Esophagus mucosa (tissue), 1 donor: ENCODE measurements at regions not wholly inside any gene's neighbourhood (a gene's known extent, or its start where the extent isn't known, plus 50 kb on each side); places are given as distances from the start of the nearest gene placed in this dataset.

Experiments
- ATAC-seq: fragments of 200-7000 bp; cut with Tn5 transposase; one replicate; pipeline ENCODE4 v1.9.1; 2020
- donor health status: DM: yes; HTN: yes; CAD: no.

GRCh38 chr7:42858570-42858969 is 53.3 kb downstream of the C7orf25 start:
- no peak for ATAC-seq

GRCh38 chr7:42856605-42856987 is 55.3 kb downstream of the C7orf25 start:
- ATAC-seq = no peak

GRCh38 chr7:42854571-42855118 is 57.2 kb downstream of the C7orf25 start:
- ATAC-seq = no peak

DNA sequence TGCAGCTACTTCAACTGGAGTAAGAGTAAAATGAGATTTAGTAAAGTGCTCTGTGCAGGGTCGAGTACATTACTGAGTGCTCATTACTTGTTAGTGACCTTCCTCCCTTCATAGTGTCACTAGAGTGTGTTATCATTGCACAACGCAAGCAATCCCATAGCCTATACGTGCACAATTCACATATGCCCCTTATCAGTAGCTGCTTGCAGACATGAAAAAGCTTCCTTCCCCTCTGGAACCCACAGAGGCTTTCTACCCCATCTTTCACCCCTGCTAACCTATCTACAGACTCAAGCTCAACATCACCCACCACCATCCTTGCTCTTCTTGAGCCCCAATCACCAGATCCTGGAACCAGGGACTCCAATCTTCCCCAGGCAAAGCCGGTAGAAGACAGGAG is 59.3 kb downstream of the C7orf25 start:
- ATAC-seq = no peak

- ATAC-seq = no peak
These were observed 68.6 kb downstream of the C7orf25 start for GRCh38 chr7:42843205-42843800.

DNA sequence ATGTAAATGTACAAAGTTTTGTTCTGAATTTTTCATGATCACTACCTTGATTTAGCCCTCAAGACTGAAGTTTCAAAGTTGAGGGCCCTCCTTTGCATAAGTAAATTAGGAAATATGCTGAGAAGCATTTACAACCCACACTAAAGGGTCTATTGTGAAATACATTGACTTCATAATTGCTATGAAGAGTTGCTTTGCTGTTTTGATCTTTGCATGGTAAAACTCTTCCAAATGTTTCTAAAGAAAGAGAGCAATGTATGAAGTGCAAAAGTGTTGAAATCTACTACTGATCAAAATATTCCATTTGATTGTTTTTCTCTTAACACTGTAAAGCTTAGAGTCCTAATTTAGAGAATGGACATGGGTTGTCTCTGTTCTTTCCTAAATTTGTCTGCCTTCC is 77.2 kb downstream of the C7orf25 start:
- ATAC-seq = no peak

GRCh38 chr7:42833411-42833810 is 78.5 kb downstream of the C7orf25 start:
- no peak for ATAC-seq

DNA sequence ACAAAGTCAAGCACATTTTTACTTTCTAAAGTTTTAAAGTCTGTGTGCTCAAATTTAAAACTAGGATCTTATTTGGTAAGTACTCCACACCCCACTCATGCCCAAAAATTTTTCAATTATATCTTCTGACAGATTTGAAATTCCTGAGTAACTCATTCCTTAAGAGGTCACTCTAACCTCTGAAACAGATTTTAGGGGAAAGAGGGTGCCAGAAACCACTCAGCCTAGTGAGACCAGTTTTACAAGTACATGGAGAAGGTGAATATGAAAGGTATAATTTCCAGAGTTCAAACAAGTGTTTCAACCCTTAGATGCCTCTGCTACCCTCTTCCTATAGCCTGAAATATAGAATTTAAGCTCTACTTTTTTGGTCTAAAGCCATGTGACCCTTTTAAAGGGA is 79.2 kb downstream of the C7orf25 start:
- ATAC-seq = no peak

- peak; percentile 67 for ATAC-seq
These were observed 80.0 kb downstream of the C7orf25 start for GRCh38 chr7:42831718-42832522.

DNA sequence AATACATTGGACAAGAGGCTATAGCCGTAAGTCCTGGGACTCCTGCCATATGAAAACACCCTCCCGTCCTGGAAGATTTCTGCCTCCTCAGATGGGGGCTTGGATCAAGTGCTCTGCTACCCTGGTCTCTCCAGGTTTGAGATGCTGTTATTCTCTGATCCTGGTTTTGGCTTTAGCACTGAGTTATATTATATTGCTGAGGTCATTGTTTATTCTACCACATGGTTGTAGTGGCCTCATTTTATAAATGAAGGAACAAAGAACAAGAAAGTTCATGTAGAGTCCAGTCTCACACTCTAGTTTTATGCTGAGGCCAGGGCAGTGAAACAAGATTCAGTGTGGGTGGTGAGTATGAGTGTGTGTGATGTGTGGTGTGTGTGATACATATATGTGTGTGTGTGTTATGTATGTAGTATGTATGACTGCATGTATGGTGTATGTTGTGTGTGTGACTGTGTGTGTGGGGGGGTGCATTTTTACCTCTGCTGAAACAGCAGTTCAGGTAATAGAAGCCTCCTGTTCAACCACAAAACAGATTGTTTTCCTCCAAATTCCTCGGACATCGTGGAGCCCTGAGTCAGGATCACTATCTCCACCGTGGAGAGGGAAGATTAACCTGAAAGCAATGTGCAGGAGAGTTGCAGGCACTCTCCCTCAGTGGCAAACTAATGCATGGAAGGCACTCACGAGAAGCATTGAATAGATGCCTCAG is 80.7 kb downstream of the C7orf25 start:
- no peak for ATAC-seq

DNA sequence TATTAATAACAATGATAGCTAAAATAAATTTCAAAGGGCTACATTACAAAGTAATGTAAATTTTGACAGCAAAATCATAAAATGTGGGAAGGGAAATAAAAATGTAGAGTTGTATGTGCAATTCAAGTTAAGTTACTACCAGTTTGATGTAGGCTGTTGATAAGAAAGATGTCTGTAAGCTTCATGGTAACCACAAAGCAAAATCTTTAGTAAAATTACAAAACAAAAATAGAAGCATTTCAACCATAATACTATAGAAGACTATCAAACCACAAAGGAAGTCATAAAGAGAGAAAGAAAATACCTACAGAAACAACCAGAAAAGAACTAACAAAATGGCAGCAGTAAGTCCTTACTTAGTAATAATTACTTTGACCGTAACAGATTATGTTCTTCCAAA is 99.1 kb downstream of the C7orf25 start:
- ATAC-seq = no peak

DNA sequence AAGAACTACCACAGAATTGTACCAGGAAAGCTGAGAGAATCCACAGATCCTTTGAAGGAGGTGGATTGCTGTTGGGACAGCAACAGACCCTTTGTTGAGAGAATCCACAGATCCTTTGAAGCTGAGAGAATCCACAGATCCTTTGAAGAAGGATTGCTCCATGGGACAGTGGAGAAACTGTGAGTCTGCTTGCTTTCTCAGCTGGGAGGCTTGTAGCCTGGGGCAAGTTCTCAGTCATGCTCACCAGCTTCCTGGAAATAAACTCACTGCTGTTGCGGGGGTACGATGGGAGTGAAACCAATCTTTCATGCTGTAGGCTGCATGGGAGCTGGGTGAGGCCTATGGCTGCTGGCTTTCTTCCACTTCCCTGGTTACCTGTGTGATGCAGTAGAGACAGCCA is 106.3 kb downstream of the C7orf25 start:
- no peak for ATAC-seq

DNA sequence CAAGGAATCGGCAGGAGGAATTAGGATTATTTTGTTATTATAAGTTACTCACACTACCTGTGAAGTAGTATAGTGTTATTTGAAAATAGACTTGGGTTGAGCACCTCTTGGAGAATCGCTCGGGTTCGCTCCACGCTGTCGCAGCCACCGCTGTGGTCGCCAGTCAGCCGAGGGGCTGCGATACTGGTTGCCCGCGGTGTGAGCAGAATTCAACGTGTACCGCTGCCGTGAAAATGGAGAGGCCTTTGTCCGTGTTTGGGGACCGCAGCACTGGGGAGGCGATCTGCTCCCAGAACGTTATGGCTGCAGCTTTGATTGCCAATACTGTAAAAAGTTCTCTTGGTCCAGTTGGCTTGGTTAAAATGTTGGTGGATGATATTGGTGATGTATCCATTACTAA is 117.2 kb downstream of the C7orf25 start:
- no peak for ATAC-seq

- no peak for ATAC-seq
These were observed 119.0 kb downstream of the C7orf25 start for GRCh38 chr7:42792841-42793240.

GRCh38 chr7:42790196-42790595 is 121.7 kb downstream of the C7orf25 start:
- ATAC-seq = no peak

DNA sequence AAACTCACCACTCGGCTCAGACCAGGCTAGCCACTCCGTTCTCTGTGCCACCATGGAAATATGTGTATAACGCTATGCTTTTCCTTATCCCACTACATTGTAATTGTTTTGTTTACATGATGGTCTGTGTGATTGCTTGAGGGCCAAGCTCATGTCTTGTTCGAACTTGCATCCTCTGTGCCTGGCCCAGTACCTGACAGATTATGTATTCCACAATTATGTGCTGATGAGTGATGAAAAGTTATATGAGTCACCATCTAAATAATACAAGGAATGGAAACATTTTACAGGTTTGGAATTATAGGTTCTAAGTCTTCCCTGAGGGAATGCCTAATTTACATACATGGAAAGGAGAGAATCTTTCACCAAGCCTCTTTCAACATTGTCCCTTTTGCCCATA is 137.4 kb downstream of the C7orf25 start:
- ATAC-seq = peak; percentile 92

GRCh38 chr7:42770114-42770513 is 141.8 kb downstream of the C7orf25 start:
- ATAC-seq = no peak

DNA sequence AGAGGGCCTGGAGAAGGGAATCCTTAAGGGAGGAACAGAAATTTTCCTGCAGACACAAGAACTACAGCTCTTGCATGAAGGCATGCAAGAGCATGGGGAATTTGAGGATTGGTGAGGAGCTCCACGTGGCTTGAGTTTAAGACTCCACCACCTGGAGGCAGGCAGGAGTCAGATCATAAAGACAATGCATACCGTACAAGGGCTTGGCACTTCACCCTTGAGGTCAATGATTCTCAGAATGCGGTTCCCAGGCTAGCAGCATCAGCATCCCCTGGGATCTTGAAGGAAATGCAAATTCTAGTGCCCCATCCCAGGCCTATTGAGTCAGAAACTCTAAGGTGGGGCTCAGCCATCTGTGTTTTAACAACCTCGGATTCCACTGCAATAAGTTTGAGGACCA is 143.8 kb downstream of the C7orf25 start:
- no peak for ATAC-seq

- no peak for ATAC-seq
These were observed 145.0 kb downstream of the C7orf25 start for GRCh38 chr7:42766782-42767423.

DNA sequence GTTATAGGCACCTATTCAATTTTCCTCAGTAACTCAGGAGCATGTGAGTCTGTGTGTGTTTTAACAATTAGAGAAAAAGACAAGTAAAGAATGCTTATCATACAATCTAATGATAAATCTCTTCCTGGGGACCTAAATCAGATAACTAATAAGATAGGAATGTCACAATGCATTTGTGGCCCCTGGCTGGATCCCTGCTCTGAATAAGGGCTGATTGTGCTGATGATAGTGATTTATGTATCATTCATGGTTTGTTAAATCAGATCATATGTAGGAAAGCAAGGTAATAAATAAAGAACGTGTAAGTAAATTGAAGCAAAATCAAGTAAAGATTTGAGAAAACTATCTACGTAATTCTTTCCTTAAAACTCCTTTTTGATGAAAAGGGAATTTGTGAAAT is 145.9 kb downstream of the C7orf25 start:
- no peak for ATAC-seq

DNA sequence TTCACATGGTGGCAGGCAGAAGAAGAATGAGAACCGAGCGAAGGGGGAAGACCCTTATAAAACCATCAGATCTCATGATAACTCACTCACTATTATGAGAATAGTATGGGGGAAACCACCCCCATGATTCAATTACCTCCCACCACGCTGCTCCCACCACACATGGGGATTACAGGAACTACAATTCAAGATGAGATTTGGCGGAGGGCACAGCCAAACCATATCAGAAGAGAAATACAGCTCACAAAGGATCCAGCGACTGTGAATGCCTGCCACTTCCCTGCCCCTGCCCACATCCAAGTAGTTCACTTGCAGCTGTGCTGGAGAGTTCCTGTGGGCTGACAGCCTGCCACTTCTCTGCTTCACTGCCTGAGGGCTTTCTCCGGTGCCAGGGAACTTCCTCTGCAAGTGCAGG is 148.7 kb downstream of the C7orf25 start:
- no peak for ATAC-seq

DNA sequence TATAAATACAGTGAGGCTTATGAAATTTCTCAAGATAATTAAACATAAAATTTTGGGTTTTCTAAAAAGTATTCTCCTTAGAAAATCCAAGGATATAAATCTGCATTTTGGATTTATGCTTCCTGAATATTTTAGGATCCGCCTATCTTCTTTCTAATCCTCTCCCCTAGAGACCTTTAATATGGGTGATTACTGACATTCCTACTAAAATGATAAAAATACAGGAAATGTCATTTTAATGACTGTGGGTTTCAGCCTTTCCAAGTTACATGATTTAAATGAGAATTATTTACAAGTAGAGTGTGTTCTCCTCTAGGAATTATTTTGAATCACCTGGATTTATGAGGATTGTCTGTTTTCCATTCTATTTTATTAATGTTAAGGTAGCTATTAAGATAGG is 150.4 kb downstream of the C7orf25 start:
- ATAC-seq = no peak

DNA sequence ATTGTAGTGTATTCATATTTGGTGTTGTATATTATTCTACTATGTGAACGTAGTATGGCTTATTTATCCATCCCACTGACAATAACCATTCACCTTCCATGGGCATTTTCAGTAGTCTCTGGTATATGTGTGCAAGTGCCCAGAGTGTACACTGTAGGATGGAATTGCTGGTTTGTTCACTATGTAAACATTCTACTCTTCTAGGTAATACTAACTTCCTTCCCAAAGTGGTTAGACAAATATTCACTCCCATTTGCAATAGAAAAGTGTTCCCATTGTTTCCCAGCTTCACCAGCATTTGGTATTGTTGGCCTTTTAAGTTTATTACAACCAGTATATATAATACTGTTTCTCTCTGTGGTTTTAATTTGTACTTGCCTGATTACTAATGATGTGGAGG is 153.7 kb downstream of the C7orf25 start:
- ATAC-seq = no peak
